ENCODE measurements at regions not wholly inside any gene's neighbourhood (a gene's known extent, or its start where the extent isn't known, plus 50 kb on each side); places are given as distances from the start of the nearest gene placed in this dataset.
"Not testable (repeated sequence)": the region's sequence is repeated elsewhere in the genome, so short reads cannot be mapped to it uniquely, and the experiment has no call there.

DNA sequence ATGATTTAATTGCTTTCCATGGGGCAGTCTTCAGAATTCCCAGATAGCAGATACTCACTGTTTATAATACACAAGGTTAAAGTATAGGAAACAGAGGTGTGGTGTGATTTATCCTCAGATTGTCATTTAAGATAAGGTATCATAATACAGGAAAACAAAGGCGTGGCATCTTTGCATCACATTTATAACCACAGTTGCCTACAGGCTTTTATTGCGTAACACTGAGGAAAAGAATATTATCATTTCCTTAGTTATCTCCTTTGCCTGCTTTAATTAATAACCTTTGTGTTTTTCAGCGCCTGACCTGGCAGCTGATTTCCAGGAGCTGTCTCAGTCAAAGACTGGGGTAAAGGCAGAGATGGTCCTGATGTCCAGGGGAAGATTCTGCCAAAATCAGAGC is 68.8 kb downstream of the SSX7 start:
- no peak for DNase-seq

DNA sequence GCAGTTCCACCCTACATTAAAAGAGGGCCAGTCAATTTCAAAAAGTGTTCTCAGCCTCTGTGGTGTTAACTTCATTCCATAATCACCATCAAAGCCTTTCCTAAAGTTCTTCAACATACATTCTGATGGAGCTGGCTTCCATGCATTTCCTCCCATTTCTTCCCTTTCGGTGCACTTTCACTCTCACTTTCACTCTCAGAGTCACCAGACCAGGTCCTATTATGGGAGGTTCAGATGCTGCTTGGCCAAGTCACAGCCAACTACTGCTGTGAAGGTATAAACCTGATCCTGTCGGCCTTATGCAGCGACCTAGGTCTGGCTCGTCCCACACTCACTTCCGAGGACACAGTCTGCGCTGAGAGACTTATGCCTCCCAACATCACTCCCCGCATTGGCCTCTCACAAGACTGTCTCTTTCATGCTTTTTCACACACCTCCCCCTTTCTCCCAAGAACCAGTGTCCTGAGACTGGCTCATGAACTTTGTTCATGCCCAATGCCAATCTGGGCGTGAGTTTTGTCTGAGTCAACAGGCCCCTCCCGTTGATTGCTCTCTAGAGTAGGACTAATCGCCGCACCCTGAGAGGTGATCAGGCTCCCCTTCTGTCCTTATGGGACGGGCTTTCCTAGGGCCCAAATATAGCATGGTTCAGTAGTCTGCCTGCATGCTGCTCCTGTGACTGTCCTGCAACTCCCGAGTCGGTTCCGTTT is 60.8 kb upstream of the XAGE1B start:
- no peak for DNase-seq

DNA sequence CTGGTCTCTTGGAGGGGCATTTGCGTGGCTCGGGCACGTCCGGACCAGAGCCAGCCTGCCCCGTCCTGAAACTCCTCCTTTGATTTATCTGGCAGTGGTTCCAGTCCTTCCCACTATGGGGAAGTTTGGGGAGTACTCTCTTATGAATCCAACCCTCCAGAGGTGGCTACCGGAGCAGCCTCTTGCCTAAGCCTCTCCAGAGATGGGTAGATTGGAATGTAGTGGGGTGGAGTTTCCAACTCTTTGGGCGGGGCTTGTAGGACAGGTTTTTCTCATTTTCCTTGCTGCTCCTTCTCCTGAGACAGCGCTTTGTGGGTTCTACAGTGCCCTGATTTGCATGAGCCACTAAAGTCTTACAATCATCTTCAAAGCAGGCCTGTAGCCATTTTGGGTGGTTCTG is 60.1 kb upstream of the XAGE1B start:
- no peak for DNase-seq

DNA sequence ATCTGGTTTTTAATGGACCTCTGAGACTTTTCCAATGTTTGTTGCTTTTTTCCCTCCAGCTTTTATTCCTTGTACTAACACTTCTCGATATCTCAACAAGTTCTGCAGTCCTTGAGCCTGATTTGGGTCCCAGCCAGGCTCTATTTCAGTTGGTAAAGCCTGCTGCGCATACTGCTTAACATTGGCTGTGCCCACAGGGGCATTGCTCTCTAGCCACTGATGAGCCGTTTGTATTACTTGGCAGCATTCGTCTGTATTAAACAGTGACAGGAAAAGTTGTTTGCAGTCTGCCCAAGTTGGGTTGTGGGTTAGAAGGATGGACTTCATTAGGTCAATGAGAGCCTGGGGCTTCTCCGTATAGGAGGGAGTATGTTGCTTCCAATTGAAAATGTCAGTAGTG is 59.6 kb upstream of the XAGE1B start:
- DNase-seq: no peak

DNA sequence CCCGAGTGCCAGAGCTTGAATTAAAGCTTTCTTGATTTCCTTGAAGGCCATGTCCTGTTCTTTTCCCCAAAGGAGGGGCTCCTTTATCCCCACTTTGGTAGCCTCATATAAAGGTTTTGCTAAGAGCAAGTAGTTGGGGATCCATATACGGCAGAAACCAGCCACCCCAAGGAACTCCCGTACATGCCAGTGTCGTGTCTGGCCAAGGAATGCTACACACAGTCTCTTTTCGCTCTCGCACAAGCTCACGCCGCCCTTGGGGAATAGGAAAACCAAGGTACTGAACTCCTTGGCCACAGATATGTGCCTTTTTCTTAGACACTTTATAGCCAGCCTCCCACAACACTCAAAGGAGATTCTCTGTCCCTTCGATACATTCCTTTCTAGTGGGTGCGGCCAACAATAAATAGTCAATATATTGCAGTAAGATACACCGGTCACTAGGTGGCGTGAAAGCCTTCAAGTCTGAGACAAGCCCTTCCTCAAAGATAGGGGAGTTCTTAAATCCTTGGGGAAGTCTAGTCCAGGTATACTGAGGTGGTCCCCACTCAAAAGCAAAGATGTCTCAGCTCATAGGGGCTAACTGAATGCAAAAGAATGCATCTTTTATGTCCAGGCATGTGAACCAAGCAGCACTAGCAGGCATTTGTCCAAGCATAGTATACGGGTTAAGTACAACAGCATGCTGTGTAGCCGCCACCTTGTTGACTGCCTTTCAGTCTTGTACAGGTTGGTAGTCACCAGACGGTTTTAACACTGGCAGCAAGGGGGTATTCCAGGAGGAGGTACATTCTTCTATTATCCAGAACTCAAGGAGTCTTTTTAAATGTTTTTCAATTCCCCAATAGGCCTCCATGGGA is 57.8 kb upstream of the XAGE1B start:
- DNase-seq: peak; percentile 64 to 76 (median 69)

DNA sequence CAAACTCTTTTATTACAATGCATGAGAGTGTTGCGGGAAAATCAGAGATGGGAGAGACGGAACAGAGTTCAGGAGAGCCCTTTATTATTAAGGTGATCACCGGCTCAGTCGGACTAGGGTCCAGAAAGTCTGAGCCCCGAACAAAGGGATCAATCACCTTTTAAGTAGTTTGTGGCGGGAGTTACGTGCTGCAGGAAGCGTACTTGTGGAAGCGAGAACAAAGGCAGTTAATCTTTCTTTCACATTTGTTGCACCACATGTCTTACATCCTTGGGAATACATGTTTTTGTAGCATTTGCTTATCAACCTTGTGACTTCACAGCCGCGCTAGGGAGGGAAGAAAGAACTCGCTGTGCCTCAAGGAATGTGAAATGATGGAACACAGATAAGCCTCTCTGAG is 51.3 kb upstream of the XAGE1B start:
- not testable (repeated sequence) for DNase-seq
